ENCODE measurements at regions not wholly inside any gene's neighbourhood (a gene's known extent, or its start where the extent isn't known, plus 50 kb on each side); places are given as distances from the start of the nearest gene placed in this dataset.

DNA sequence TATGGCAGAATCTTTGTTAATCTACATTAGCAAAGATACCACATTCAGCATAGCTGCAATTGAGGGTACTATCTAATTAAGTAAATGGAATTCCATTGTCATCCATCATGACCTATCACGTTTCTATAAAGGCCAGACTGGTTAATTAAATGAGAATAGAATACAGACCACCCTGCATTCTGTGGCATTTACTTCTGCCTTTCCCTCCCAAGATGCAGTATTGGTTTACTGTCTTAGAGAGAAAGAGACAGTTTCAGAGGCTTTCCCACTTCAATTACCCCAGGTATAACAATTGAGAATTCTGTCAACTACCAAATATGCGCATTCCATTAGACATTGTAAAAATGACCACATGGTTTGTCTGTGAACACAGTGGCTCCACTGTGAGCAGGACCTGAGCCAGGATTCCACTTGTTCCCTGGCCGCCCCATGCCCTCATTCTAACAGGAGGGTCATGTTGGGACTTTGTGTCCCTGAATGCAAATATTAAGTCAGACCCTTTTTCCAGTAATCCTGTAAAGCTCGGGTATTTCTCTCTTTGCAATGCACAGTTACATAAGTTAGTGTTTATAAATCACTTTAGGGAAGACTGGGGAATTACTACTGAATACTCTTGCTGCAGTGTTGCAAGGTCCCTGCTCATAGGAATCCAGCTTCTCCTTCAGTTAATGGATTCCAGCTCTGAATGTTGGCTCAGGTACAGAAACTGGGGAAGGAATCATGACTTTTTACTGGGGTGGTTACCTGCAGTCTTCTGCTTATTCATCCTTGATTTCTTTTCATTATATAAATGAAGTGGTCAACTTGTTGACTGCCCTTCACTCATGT is 261.0 kb downstream of the PDGFC start:
- no peak for DNase-seq

DNA sequence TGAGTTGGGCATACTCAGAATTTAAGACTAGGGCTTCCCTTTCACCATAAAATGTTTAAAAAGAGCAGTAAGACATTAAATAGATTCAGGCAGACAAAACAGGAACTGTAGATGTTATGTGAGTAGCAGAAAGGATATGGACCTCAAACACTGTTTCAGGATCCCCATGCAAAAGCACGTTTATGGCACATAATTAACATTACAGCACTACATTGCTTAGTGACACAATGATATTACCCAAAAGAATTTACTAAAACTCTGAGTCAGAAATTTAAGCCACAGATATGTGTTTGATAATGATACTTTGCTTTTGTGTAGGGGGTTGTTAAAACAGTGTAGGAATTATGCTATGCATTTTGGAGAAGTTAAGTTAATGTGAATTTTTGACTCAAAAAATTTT is 266.3 kb downstream of the PDGFC start:
- DNase-seq = no peak

DNA sequence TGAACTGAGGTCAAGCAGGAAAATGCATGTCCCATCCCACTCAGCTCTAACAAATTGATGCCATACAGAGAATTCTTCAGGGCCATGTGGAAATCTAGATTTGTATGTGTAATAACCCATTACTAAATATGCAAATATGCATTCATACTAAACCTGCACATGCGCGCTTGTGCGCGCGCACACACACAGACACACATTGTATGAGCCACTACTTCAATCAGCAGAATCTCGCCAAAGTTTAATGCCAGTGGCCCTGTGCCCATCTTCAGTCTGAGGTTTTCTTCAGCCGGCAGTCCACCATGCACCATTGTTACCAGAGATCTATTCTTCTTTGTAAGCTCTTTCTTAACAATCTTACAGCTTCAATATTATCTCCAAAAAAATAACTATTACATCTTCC is 276.4 kb downstream of the PDGFC start:
- no peak for DNase-seq

DNA sequence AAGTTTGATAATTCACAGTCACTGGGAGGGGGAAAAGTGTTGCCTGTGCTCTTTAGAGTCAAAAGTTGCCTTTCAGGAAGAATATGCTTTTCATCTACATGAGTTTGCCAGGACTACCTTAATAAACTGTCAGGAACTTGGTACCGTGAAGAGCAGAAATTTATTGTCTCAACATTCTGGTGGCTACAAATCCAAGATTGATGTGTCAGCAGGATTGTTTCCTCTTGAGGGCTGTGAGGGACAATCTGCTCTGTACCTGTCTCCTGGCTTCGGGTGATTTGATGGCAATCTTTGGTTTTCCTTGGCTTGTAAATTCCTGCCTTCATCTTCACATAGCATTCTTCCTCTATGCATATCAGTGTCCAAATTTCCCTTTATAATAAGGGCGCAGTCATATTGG is 277.2 kb downstream of the PDGFC start:
- DNase-seq = no peak

DNA sequence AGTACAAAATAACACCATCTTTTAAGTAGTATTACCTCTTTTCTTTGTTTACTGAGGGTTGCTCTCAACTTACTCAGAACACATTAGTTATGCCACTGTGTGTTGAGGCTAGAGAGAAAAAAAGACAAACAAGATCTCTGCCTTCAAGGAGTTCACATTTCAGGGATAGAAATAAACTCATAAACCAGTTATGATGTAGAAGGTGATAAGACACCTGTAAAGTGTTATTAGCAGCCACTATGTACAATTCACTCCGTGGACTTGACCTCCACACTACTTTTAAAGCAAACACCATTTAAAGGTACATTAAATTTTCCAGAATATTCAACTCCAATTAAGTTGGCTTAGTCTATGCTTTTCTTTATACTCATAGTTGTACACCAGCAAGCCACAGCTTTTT is 278.0 kb downstream of the PDGFC start:
- DNase-seq = no peak

DNA sequence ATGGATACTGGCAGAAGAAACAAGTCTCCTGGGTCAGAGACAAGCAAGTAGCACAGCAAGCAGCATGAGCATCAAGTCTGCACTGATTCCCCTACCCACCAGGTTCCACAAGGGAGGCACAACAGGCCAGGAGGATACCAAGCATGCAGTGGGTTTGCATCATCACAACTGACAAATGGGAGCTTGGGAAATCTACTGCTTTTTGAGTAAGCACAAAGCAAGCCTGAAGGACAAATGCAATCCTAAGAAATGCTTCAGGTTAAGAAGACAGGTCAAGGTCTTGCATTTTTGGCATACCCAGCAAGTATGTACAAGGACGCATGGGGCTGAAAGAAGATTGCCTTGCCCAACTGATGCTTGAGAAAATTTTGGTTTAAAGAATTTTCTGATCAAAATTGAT is 279.6 kb downstream of the PDGFC start:
- no peak for DNase-seq

DNA sequence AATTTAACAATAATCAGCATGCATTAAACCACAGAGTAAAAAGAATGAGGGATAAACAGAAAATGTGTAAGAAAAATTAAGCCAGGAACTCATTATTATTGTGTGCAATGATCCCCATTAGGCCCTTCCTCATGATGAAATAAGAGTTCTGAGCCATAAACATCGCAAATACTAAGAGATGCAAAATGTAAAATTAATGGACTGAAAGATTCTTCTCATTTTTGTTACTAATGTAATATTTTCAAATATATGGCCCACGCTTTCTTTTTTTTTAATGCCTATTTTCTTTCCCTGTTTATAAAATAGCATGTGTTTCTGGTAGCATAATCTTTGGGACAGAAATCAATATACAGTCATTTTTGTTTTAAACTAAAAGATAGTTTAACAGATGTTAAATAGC is 281.0 kb downstream of the PDGFC start:
- no peak for DNase-seq

DNA sequence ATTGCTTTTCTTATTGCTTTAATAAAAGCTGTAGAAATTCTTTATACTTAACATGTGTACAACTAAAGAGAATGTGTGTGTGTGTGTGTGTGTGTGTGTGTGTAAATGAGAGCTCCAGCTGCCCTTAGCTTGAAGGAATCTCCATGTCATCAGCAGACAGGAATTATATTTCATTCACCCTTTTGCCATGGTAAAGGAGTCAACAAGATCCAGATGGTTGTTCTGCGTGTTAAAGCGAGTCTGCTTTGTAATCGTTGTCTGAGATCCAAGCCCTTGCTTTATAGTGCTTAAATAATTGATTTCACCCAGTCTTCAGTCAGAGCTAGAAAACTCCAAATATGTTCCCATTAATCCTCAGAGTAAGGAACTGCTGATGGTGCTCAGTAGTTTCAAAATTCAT is 285.5 kb downstream of the PDGFC start:
- no peak for DNase-seq

DNA sequence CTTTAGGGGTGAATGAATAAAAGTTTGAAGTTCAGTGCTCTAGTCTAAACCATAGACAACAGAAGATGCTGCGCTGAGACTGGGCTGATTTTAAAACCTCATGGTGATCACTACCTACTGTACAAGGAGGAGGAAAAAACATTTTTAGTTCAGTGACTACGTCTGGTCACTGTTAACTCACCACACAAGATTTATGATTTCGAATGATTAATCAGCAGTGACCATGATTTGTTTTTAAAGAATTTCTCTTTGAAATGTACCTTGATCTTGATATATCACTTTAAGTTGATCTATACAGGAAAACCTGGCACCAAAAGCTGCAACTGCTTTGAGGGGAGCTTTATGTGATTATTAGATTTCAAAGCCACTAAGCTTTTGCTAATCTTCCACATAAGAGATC is 286.3 kb downstream of the PDGFC start:
- no peak for DNase-seq

DNA sequence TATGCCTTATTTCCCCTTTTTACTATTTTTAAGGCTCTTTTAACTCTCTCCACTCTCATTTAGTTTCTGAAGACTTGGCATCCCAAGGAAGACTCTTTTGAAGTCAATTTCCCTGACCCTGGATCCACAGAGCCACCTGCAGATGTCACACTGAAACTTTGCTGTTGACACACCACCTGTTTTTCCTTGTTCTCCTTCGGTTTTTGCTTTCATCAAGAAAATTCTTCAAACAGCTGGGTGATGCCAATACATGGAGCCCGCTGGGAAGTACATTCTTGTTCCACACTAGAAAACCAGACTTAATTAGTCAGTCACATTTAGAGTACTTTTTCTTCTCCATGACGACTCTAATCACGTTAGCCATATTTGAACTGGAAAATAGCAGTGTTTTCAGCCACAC is 293.9 kb downstream of the PDGFC start:
- no peak for DNase-seq

DNA sequence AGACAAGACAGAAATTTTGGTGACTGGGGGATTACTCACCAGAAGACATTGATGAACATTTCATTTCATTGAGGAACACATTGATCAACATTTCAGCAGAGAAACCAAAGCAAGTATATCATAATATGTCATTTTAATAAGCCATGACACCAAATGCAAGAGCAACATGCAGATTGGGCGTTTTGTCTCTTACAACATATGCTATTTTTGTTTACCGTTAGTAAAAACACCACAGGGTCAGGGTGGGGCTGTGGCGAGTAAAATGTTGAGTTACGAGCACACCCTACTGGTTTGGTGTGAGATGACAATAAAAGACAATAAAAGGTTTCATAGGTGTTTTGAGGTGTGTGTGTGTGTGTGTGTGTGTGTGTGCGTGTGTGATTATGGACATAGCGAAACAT is 294.5 kb downstream of the PDGFC start:
- no peak for DNase-seq

DNA sequence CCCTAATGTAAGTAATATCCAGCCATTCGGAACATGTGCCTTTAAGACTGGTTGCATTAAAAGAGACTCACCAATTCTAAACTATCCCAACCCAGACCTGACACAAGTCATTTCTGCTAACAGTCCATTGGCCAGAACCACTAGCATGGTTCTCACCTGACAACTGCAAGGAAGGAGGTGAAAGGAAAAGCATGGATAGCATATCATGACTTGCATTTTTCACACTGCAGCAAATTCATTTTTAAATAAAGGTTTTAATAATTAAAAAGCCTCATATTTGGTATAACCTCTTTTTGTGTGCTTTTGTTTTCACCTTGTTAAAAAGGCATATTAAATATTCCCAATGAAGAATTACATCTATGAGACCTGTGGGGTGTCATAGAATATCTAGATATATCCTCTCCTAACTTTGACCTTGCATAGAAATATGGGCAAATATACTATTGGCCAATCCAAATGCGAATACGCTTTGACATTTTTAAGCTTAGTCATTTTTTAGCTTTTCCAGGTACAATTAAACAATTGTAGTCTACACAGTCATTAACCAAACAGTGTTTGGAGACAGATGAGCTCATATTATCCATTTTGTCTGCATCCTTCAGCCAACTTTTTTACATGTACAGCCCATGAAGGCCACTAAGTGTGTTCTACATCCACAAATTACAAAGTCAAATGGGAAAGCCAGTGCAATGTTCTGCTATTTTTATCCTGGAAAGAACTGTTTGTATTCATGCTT is 295.3 kb downstream of the PDGFC start:
- DNase-seq = no peak

DNA sequence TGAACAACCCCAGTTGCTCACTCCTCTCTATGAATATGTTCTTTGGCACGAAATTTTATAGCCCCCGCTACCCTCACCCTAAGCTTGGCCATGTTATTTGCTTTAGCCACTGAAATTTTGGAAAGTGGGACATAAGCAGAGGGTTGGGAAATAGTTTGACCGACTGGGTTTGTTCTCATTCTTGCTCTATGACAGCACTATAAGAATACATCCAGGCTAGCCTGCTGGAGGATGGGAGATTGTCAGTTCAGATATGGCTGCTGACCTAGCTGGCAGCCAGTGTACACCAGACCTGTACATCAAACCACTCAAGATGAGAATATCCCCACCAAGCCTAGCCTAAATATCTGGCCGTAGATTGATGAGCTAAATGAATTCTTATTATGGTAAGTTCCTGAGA is 298.1 kb downstream of the PDGFC start:
- DNase-seq = no peak

DNA sequence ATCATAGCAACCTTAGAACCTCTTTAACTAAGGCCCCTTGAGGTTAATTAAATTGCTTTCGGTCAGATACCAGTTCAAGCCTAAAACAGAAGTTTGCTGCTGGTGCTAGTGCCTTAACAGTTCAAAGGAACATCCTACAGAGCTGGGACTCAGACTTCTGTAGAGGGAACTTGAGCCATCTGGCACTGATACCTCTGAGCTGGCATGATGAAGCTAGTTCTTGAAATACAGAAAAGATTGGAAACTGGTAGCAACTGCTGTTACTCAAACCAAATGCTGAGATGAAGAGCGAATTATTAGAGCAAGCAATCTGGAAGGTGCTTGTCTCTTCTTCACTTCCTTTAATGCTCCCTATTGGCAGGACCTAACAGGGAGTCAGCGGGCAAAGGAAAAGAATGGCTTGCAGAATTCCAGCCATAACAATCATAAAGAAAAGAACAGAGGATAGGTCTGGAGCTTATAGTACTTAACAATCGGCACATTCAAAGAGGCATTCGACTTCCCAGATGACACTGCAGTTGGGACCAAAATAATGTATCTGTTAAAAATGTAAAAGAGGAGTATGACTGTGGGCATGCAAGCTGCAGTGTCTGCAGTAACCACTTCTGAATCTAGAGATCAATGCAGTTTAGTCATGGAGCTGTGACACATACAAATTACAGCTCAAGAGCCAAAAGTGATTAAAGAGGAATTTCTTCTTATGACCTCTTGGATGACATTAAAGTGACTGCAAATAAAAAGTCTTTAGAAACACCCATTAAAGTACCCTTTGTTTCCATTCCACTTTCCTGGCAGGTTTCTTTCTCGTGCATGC is 298.9 kb downstream of the PDGFC start:
- DNase-seq = no peak

DNA sequence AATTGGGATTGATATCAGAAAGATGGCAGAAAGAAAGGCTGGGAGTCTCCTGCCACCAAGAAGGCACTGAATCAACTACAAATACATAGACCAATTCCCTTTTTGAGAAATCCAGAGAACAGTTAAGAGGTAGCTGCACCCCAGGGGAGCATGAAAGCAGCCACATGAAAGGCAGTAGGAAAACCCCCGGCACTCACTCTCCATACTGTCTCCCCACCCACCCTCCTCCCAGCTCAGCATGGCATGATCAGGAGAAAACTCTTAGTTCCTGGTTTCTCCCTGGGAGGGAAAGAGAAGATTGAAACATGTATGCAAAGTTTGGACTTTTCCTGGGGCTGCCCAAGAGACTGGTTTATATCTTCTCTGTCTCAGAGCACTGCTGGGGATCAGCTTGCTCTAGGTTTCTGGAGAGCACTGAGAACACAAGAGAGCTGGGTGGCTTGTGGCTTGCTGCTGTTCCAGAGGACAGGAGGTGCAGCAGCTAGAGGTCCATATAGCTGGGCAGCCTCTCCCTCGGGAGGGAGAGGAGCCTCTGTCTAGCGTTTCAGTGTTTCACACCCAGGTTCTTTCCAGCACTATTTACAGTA is 305.7 kb downstream of the PDGFC start:
- no peak for DNase-seq

DNA sequence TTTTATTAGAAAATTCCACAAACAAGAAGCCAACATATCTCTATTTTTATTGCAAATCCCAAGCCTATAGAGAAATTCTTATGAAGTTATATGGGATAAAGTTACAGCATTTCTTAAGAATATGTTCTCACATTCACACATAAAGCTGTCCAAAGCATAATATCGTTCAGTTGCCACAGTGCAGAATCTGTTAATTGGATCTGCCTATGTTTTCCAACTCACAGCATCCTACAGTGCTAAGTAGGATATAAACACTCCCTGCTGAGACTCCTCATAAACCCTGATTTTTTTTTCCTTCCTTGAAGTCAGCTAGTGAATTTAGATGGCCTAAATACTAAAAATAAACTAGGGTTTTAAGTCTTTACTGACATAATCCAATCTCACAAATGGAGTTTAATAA is 307.9 kb downstream of the PDGFC start:
- DNase-seq = no peak

DNA sequence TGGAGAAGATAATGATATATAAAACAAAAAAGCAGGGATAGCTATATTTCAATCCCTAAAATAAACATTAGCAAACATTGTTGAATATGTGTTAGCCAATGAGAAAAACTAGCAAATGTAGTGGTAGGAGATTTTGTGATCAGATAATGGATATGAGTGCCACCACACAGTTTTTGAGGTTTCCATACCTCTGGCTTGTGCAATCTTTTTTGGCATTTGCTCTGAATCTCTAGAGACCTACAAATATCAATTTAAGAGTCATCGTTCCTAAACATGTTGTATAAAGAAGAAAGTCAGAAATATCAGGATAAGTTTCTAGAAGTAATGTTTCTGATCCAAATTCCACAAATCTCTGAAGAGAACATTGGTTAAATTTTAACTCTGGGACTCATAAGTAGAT is 308.7 kb downstream of the PDGFC start:
- DNase-seq = no peak

DNA sequence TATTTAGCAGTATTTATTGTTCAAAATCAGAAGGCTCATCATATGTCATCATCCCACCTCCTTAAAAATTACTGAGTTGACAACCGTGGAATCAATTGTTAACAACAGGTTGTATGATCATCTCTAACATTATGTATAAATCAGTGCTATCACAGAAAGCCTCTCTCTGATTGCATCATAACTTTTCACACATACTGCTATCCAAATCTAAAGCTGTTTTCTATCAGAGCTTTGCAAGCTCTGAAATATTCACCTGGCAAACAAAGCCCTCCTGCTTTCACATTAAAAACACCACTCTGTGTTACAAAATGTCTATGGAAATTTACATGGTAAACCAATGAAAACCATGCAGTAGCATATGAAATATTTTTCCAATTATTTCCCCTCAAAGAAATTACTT is 310.0 kb downstream of the PDGFC start:
- no peak for DNase-seq

DNA sequence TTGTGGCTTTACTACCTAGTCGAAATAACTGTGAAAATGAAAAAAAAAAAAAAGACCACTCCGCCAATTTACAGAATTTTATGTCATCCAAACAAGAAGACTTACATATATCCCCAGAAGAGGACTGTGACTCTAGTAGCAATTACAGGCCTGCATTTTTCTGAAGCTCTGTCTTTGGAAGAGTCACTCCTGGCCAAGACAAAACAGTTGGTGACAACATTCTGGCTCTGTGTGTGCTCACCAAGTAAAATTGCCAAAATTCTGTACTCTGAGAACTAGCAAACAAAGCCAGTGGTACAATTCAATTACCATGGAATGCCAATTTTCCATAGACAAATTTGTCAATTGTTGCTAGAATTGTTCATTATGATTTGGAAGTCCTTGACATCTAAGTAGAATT is 311.1 kb downstream of the PDGFC start:
- DNase-seq = no peak

DNA sequence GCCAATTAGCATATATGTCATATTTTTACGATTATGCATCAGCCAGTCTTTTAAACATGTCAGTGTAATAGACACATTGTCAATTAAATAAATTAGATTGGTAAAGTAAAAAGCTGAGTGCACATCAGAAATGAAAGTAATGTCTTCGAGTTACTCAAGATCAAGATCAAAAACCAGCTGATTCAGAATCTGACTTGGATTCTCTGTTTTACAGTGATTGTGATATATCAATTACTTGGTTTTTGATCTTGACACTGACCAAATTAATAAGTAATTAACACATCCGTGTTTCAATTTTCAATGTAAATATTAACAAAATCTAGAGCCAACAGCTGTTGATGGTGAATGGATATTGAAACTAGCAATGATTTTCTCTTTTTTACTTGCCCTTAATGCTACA is 311.6 kb downstream of the PDGFC start:
- no peak for DNase-seq

DNA sequence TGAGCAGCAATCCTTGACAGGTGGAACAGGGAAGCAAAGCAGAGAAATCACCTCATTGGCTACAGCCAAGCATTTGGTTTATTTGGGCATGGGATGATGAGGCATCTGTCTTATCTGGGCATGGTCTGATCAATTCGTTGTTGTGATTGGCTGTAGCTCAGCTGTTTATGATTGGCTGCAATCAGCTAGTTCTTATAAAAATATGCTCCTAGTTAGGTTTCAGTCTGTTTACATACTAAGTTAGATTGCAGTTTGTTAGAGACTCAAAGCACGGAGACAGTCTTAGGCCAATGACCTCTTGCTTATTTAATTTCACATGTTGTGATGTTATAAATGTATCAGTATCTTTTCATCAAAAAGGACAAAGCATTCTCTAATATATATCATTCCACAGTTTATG is 312.0 kb downstream of the PDGFC start:
- no peak for DNase-seq

DNA sequence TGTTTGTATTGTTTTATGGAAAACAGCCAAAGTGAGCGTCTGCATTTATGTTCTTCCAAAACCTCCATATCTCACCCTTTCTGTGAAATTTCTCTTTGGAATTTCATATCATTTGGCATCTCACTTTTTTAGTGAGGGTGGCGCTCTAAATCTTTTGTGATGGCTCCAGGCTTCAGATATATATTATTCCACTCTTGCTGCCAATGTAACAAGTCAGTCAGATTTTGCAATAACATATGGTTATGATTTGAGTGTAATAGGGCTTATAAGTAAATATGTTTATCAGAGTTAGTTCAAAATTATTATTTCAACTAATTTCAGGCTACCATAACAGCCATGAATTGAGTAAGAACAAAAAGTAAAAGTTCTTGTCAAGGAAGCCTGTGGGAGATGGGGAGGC is 314.7 kb downstream of the PDGFC start:
- DNase-seq = no peak

DNA sequence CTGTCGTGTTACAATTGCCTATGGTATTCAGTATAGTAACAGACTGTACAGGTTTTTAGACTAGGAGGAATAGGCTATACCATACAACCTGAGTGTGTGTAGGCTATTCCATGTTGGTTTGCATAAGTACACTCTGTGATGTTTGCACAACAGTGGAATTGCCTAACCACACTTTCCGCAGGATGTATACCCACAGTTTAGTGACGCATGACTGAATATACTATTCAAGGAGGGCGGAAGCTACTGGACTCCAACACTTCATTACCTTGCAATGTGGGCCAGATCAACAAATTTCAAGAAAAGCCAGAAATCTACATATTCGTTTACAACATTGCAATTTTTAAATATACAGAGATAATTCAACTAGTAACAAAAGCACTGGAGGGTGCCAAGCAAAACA is 317.2 kb downstream of the PDGFC start:
- DNase-seq = no peak
